PFSK-1 (cell line): ENCODE measurements at regions not wholly inside any gene's neighbourhood (a gene's known extent, or its start where the extent isn't known, plus 50 kb on each side); places are given as distances from the start of the nearest gene placed in this dataset.

Experiments
- POLR2AphosphoS5 ChIP-seq: IDR thresholded peaks from 2 replicates; pipeline ENCODE4 v1.6.1; 2012; ENCODE audit warnings: low read depth, mild to moderate bottlenecking, control low read depth, low read length, moderate library complexity
- REST ChIP-seq, 2 experiments: IDR thresholded peaks; 2 replicates each; pipeline versions ENCODE4 v1.6.1 to v1.8.0; 2011 to 2012; ENCODE audit warnings: low read depth in 2 of 2, low read length in 2 of 2, control low read depth in 1 of 2, inconsistent platforms in 1 of 2, mild to moderate bottlenecking in 1 of 2, moderate library complexity in 1 of 2; ENCODE audit not compliant: insufficient read depth in 1 of 2
- SIN3A ChIP-seq: IDR thresholded peaks from 2 replicates; pipeline ENCODE4 v1.6.1; 2012; ENCODE audit warnings: mild to moderate bottlenecking, low read length, moderate library complexity, borderline replicate concordance; ENCODE audit not compliant: insufficient read depth
- TAF1 ChIP-seq: IDR thresholded peaks from 2 replicates; pipeline ENCODE4 v1.6.1; 2012; ENCODE audit warnings: low read length, control low read depth, borderline replicate concordance; ENCODE audit not compliant: insufficient read depth

GRCh38 chr10:9885761-9886160 lies 1131.9 kb upstream of the CELF2 start:
- TF ChIP-seq REST (IDR thresholded peaks at IDR 0.05; ENCODE audit: insufficient read depth in 1 of 2, low read depth in 2 of 2, low read length in 2 of 2) (no peak), POLR2AphosphoS5 (no peak), TAF1 (no peak), SIN3A (no peak)
